ENCODE measurements at regions not wholly inside any gene's neighbourhood (a gene's known extent, or its start where the extent isn't known, plus 50 kb on each side); places are given as distances from the start of the nearest gene placed in this dataset.

DNA sequence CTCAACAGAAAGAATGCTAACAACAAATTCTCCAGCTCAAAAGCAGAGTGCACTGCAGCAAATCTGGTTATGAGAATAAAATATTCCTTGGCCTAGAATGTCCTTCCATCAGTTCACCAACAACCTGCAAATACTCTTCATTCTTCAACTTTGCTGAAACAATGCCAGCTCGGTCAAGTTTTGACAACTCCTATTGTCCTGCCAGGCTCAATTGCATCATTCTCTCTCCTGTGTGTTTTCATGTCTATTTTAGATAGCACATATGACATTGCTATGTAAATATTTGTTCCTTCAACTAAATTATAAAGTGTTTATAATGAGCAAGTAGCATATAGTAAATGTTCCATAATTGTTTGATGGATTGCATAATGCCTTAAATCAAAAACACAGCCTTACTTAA, 463.8 kb downstream of the TLE1 start:
- TF ChIP-seq, protein P1, sequence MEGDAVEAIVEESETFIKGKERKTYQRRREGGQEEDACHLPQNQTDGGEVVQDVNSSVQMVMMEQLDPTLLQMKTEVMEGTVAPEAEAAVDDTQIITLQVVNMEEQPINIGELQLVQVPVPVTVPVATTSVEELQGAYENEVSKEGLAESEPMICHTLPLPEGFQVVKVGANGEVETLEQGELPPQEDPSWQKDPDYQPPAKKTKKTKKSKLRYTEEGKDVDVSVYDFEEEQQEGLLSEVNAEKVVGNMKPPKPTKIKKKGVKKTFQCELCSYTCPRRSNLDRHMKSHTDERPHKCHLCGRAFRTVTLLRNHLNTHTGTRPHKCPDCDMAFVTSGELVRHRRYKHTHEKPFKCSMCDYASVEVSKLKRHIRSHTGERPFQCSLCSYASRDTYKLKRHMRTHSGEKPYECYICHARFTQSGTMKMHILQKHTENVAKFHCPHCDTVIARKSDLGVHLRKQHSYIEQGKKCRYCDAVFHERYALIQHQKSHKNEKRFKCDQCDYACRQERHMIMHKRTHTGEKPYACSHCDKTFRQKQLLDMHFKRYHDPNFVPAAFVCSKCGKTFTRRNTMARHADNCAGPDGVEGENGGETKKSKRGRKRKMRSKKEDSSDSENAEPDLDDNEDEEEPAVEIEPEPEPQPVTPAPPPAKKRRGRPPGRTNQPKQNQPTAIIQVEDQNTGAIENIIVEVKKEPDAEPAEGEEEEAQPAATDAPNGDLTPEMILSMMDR (IDR thresholded peaks at IDR 0.05 in 4 of 5, conservative IDR thresholded peaks at IDR 0.05 in 1 of 5), result no peak
- no peak for TF ChIP-seq POLR2A (IDR thresholded peaks at IDR 0.05)
